NCI-H128 (cell line): ENCODE measurements at regions not wholly inside any gene's neighbourhood (a gene's known extent, or its start where the extent isn't known, plus 50 kb on each side); places are given as distances from the start of the nearest gene placed in this dataset.

Source experiments
- DNase-seq: peaks from one replicate; lab custom pipeline; 2025; ENCODE audit not compliant: unreplicated experiment; lab: John Stamatoyannopoulos, UW

GRCh38 chr6:160899671-160900430, 91.7 kb upstream of the MAP3K4 start:
- no peak for DNase-seq

- no peak for DNase-seq
These were observed 79.6 kb upstream of the MAP3K4 start for GRCh38 chr6:160911949-160912348.

- no peak for DNase-seq
These were observed 79.2 kb upstream of the MAP3K4 start for GRCh38 chr6:160912411-160912810.

GRCh38 chr6:160917572-160917971, 74.0 kb upstream of the MAP3K4 start:
- no peak for DNase-seq

- DNase-seq = no peak
These were observed 71.7 kb upstream of the MAP3K4 start for GRCh38 chr6:160919723-160920440.

- DNase-seq = no peak
These were observed 70.5 kb upstream of the MAP3K4 start for GRCh38 chr6:160921095-160921494.

GRCh38 chr6:160926281-160927276, 65.0 kb upstream of the MAP3K4 start:
- DNase-seq = no peak

- no peak for DNase-seq
These were observed 64.2 kb upstream of the MAP3K4 start for GRCh38 chr6:160927416-160927815.

GRCh38 chr6:160929361-160929760, 62.2 kb upstream of the MAP3K4 start:
- no peak for DNase-seq

- DNase-seq = no peak
These were observed 61.7 kb upstream of the MAP3K4 start for GRCh38 chr6:160929831-160930230.

- peak; percentile 29 for DNase-seq
These were observed 60.8 kb upstream of the MAP3K4 start for GRCh38 chr6:160930547-160931377.

GRCh38 chr6:160931378-160932310, 59.9 kb upstream of the MAP3K4 start:
- DNase-seq = no peak

GRCh38 chr6:160933256-160933655, 58.3 kb upstream of the MAP3K4 start:
- DNase-seq = no peak

GRCh38 chr6:160934157-160934556, 57.4 kb upstream of the MAP3K4 start:
- DNase-seq = no peak

GRCh38 chr6:160940197-160940596, 51.4 kb upstream of the MAP3K4 start:
- no peak for DNase-seq
